ENCODE measurements at regions not wholly inside any gene's neighbourhood (a gene's known extent, or its start where the extent isn't known, plus 50 kb on each side); places are given as distances from the start of the nearest gene placed in this dataset.

DNA sequence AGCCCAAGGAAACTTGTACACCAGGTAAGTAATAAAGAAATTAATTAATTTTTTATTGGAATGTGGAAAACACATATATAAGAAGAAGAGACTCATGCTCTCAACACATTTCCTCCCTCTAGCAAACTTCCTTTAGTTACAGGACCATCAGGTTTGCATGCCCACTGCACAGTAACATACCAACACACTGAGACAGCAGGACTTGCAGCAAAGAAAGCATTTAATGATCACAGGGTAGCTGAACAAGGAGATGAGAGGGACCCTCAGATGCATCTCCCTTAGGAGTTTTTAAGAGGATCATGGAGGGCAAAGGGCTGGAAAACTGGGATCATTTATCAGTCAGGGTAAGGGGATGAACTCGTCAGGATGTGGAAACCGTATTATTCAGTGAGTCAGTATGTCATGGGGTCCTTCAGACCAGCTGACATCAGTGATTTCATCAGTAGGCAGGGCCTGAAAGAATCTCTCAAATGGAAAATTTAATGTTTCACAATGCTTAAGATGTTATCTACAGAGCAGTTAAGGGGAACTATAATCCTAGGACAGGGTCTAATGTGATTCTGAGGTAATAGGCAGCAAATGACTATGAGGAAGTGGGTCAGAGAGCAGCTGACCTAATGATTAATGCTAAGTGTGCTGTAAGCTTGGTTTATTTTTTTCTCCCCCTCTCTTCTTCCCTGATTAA is 193.8 kb upstream of the RND3 start:
- Histone ChIP-seq H3K4me1 (ENCODE audit: insufficient read depth, low read length, severe bottlenecking) (no peaks in the 10 kb centered on the region), H3K4me3 (ENCODE audit: low read depth, low read length, poor library complexity, severe bottlenecking) (no peak overlapping the region), H3K27me3 (ENCODE audit: insufficient read depth, low read length) (no peaks in the 10 kb centered on the region), H3K9me2 (ENCODE audit: low read depth, low read length) (no peaks in the 10 kb centered on the region), H3K9me3 (ENCODE audit: low read length) (no peaks in the 10 kb centered on the region), H3K4me2 (ENCODE audit: low read length) (no peak overlapping the region), H3K36me3 (ENCODE audit: insufficient read depth, low read length) (no peaks in the 10 kb centered on the region), H4K20me1 (ENCODE audit: insufficient read depth, low read length) (no peaks in the 10 kb centered on the region), H3K27ac (ENCODE audit: low read depth, low read length, poor library complexity, severe bottlenecking) (no peak overlapping the region), H3F3A (ENCODE audit: insufficient read depth, low read length) (no peaks in the 10 kb centered on the region), H3K79me2 (ENCODE audit: insufficient read depth, low read length) (no peaks in the 10 kb centered on the region), H3K9ac (ENCODE audit: low read length) (no peak overlapping the region), H2AFZ (ENCODE audit: low read length) (no peak overlapping the region)
- TF ChIP-seq EZH2 (IDR thresholded peaks at IDR 0.05; ENCODE audit: borderline replicate concordance, low read length): no peak
- TF ChIP-seq, protein P1, sequence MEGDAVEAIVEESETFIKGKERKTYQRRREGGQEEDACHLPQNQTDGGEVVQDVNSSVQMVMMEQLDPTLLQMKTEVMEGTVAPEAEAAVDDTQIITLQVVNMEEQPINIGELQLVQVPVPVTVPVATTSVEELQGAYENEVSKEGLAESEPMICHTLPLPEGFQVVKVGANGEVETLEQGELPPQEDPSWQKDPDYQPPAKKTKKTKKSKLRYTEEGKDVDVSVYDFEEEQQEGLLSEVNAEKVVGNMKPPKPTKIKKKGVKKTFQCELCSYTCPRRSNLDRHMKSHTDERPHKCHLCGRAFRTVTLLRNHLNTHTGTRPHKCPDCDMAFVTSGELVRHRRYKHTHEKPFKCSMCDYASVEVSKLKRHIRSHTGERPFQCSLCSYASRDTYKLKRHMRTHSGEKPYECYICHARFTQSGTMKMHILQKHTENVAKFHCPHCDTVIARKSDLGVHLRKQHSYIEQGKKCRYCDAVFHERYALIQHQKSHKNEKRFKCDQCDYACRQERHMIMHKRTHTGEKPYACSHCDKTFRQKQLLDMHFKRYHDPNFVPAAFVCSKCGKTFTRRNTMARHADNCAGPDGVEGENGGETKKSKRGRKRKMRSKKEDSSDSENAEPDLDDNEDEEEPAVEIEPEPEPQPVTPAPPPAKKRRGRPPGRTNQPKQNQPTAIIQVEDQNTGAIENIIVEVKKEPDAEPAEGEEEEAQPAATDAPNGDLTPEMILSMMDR (IDR thresholded peaks at IDR 0.05; ENCODE audit: low read length): no peak

DNA sequence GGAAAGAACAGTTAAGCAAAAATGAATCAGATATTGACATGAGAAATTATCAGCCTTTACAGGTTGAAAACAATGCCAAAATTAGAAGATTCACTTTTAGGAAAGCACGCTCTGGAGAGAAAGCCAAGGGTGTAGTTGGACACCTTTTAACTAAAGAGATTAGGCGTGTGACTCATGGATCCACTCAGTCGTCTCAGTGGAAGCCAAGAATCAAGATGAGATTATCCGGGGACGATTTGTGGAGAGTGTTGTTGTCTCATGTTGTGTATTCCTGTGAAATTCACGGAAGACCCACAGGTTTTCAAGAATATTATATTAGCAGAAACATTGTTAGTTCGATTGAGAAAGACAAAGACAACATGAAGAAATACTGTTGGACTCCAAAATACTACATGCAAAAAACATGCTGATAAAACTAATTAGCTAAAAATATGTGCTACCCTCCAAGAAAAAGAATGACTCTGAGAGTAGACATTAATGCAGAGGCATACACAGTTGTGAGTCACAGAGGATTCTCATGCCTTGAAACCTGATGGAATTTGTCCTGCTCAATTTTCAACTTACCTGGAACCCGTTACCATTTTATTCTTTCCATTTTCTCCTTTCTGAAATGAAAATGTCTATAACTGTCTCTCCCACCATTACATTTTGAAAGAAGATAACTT is 192.1 kb upstream of the RND3 start:
- Histone ChIP-seq H3K36me3 (ENCODE audit: insufficient read depth, low read length) (no peaks in the 10 kb centered on the region), H3K9me2 (ENCODE audit: low read depth, low read length) (no peaks in the 10 kb centered on the region), H2AFZ (ENCODE audit: low read length) (no peak overlapping the region), H3F3A (ENCODE audit: insufficient read depth, low read length) (no peaks in the 10 kb centered on the region), H3K27ac (ENCODE audit: low read depth, low read length, poor library complexity, severe bottlenecking) (no peak overlapping the region), H3K4me2 (ENCODE audit: low read length) (no peak overlapping the region), H3K79me2 (ENCODE audit: insufficient read depth, low read length) (no peaks in the 10 kb centered on the region), H3K9me3 (ENCODE audit: low read length) (no peaks in the 10 kb centered on the region), H3K27me3 (ENCODE audit: insufficient read depth, low read length) (no peaks in the 10 kb centered on the region), H4K20me1 (ENCODE audit: insufficient read depth, low read length) (no peaks in the 10 kb centered on the region), H3K9ac (ENCODE audit: low read length) (no peak overlapping the region), H3K4me1 (ENCODE audit: insufficient read depth, low read length, severe bottlenecking) (no peaks in the 10 kb centered on the region), H3K4me3 (ENCODE audit: low read depth, low read length, poor library complexity, severe bottlenecking) (no peak overlapping the region)
- TF ChIP-seq, protein P1 (IDR thresholded peaks at IDR 0.05; ENCODE audit: low read length): no peak
- TF ChIP-seq EZH2 (IDR thresholded peaks at IDR 0.05; ENCODE audit: borderline replicate concordance, low read length): no peak

DNA sequence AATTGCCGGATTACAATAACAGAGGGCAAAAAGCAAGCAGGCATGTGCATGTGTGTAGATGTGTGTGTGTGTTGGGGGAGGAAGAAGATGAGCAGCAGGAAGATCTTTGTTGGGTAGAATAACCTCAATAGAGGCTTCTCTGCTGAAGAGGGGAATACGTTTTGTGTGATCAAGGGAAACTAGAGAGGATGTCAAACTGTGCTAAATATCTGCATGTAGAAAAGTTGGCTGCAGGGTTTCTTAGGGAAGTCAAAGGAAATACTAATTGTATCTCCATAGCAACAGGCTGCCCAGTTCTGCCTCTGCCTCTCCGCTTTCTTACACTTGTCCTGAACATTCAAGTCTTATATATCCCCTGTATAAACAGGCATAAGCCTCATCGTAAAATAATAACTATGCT is 190.1 kb upstream of the RND3 start:
- Histone ChIP-seq H3K9me3 (ENCODE audit: low read length) (no peaks in the 10 kb centered on the region), H3K79me2 (ENCODE audit: insufficient read depth, low read length) (no peaks in the 10 kb centered on the region), H3K9me2 (ENCODE audit: low read depth, low read length) (no peaks in the 10 kb centered on the region), H3F3A (ENCODE audit: insufficient read depth, low read length) (no peaks in the 10 kb centered on the region), H4K20me1 (ENCODE audit: insufficient read depth, low read length) (no peaks in the 10 kb centered on the region), H3K27me3 (ENCODE audit: insufficient read depth, low read length) (no peaks in the 10 kb centered on the region), H3K27ac (ENCODE audit: low read depth, low read length, poor library complexity, severe bottlenecking) (no peak overlapping the region), H3K4me1 (ENCODE audit: insufficient read depth, low read length, severe bottlenecking) (no peaks in the 10 kb centered on the region), H3K36me3 (ENCODE audit: insufficient read depth, low read length) (no peaks in the 10 kb centered on the region), H3K9ac (ENCODE audit: low read length) (no peak overlapping the region), H3K4me3 (ENCODE audit: low read depth, low read length, poor library complexity, severe bottlenecking) (no peak overlapping the region), H2AFZ (ENCODE audit: low read length) (no peak overlapping the region), H3K4me2 (ENCODE audit: low read length) (no peak overlapping the region)
- TF ChIP-seq EZH2 (IDR thresholded peaks at IDR 0.05; ENCODE audit: borderline replicate concordance, low read length): no peak
- TF ChIP-seq, protein P1 (IDR thresholded peaks at IDR 0.05; ENCODE audit: low read length): no peak
